Hepatocyte (in vitro differentiated cells): ENCODE measurements at regions not wholly inside any gene's neighbourhood (a gene's known extent, or its start where the extent isn't known, plus 50 kb on each side); places are given as distances from the start of the nearest gene placed in this dataset.

Experiments used
- CTCF ChIP-seq: fragments of 200-600 bp; sonication (generic); IDR thresholded peaks from 2 replicates; pipeline ENCODE4 v1.5.1; 2016; ENCODE audit warnings: antibody characterized with exemption, mild to moderate bottlenecking; ENCODE audit not compliant: poor library complexity
- EZH2 ChIP-seq: fragments of 200-600 bp; sonication (generic); IDR thresholded peaks from 2 replicates; pipeline ENCODE4 v1.6.1; 2016; ENCODE audit warnings: antibody characterized with exemption, mild to moderate bottlenecking, borderline replicate concordance
- EZH2phosphoT487 ChIP-seq: fragments of 200-600 bp; sonication (generic); IDR thresholded peaks from one replicate; pipeline ENCODE4 v1.6.1; 2018; ENCODE audit warnings: antibody characterized with exemption, mild to moderate bottlenecking, low read depth, moderate library complexity; ENCODE audit not compliant: unreplicated experiment, severe bottlenecking

GRCh38 chr7:67662804-67663203, 666.2 kb downstream of the TYW1 start:
- TF ChIP-seq CTCF (no peak), EZH2phosphoT487 (no peak), EZH2 (no peak)
